CD14-positive monocyte (primary cell): ENCODE measurements at regions not wholly inside any gene's neighbourhood (a gene's known extent, or its start where the extent isn't known, plus 50 kb on each side); places are given as distances from the start of the nearest gene placed in this dataset.

ENCODE experiments used
- DNase-seq, 3 donors: peaks; one replicate each; pipeline ENCODE4 v3.0.0-alpha.2; 2011 to 2022
- H2AFZ ChIP-seq: 2 replicates; pipeline ENCODE4 v1.6.0; 2012; ENCODE audit warnings: mild to moderate bottlenecking, low read depth, low read length, inconsistent platforms; ENCODE audit not compliant: insufficient read depth, poor library complexity, severe bottlenecking
- H3K27ac ChIP-seq, 2 donors: 1 replicate in 1 of 2; 2 replicates in 1 of 2; pipeline ENCODE4 v1.5.1; 2012 to 2013; ENCODE audit warnings: low read length in 2 of 2, control low read depth in 1 of 2, inconsistent platforms in 1 of 2, low read depth in 1 of 2, mild to moderate bottlenecking in 1 of 2
- H3K27me3 ChIP-seq, 2 donors: one replicate each; pipeline versions ENCODE4 v1.6.0 to v1.6.1; 2011 to 2013; ENCODE audit warnings: low read length in 2 of 2; ENCODE audit not compliant: control insufficient read depth in 2 of 2, insufficient read depth in 2 of 2
- H3K36me3 ChIP-seq, 2 donors: replicated peaks in 1 of 2; 1 replicate in 1 of 2; 2 replicates in 1 of 2; pipeline versions ENCODE4 v1.5.1 to v1.6.1; 2012 to 2013; ENCODE audit warnings: low read length in 2 of 2, control low read depth in 1 of 2, inconsistent platforms in 1 of 2, mild to moderate bottlenecking in 1 of 2; ENCODE audit not compliant: insufficient read depth in 2 of 2, control insufficient read depth in 1 of 2
- H3K4me1 ChIP-seq, 2 donors: 1 replicate in 1 of 2; 2 replicates in 1 of 2; pipeline versions ENCODE4 v1.5.1 to v1.6.1; 2012 to 2013; ENCODE audit warnings: low read length in 2 of 2, control low read depth in 1 of 2, inconsistent platforms in 1 of 2, mild to moderate bottlenecking in 1 of 2, moderate library complexity in 1 of 2; ENCODE audit not compliant: insufficient read depth in 2 of 2, control insufficient read depth in 1 of 2
- H3K4me2 ChIP-seq: replicated peaks from 2 replicates; pipeline ENCODE3; 2012; ENCODE audit warnings: low read length, moderate library complexity, mild to moderate bottlenecking; ENCODE audit not compliant: poor library complexity, severe bottlenecking; ENCODE audit errors: extremely low read depth
- H3K4me3 ChIP-seq, 3 experiments: fragments of 200-600 bp in 1 of 3; sonication (generic) in 1 of 3; replicated peaks in 1 of 3; 1 replicate in 2 of 3; 2 replicates in 1 of 3; pipeline ENCODE4 v1.5.1; 2011 to 2013; ENCODE audit warnings: low read length in 3 of 3, mild to moderate bottlenecking in 3 of 3, control low read depth in 2 of 3, low read depth in 2 of 3, inconsistent platforms in 1 of 3, moderate library complexity in 1 of 3
- H3K79me2 ChIP-seq: 2 replicates; pipeline ENCODE4 v1.6.0; 2012; ENCODE audit warnings: mild to moderate bottlenecking, control low read depth, inconsistent platforms, low read length, moderate library complexity; ENCODE audit not compliant: insufficient read depth
- H3K9ac ChIP-seq: 2 replicates; pipeline ENCODE4 v1.6.0; 2017; ENCODE audit warnings: low read length, mild to moderate bottlenecking; ENCODE audit not compliant: insufficient read depth, poor library complexity, severe bottlenecking
- H3K9me3 ChIP-seq, 2 donors: replicated peaks in 1 of 2; 1 replicate in 1 of 2; 2 replicates in 1 of 2; pipeline versions ENCODE4 v1.5.1 to v1.6.1; 2012 to 2013; ENCODE audit warnings: low read length in 2 of 2, control low read depth in 1 of 2; ENCODE audit not compliant: control insufficient read depth in 1 of 2, insufficient read depth in 1 of 2
- H4K20me1 ChIP-seq: 2 replicates; pipeline ENCODE4 v1.6.0; 2012; ENCODE audit warnings: mild to moderate bottlenecking, low read length, control low read depth, moderate library complexity; ENCODE audit not compliant: insufficient read depth
- H3K27ac Mint-ChIP-seq, 7 donors: one replicate each; pipeline ENCODE4 v1.8.0; 2020; ENCODE audit warnings: mild to moderate bottlenecking in 7 of 7, mixed read lengths in 7 of 7, moderate library complexity in 6 of 7, inconsistent platforms in 2 of 7
- H3K27me3 Mint-ChIP-seq, 3 donors: one replicate each; pipeline ENCODE4 v1.8.0; 2021 to 2022; ENCODE audit warnings: low read depth in 3 of 3, mild to moderate bottlenecking in 3 of 3, mixed read lengths in 3 of 3, moderate library complexity in 3 of 3, inconsistent platforms in 1 of 3
- H3K36me3 Mint-ChIP-seq, 2 donors: one replicate each; pipeline ENCODE4 v1.8.0; 2020; ENCODE audit warnings: mixed read lengths in 2 of 2, inconsistent platforms in 1 of 2, mild to moderate bottlenecking in 1 of 2
- H3K4me1 Mint-ChIP-seq: one replicate; pipeline ENCODE4 v1.8.0; 2020; ENCODE audit warnings: mild to moderate bottlenecking, mixed read lengths
- H3K4me3 Mint-ChIP-seq, 2 donors: one replicate each; pipeline ENCODE4 v1.8.0; 2020; ENCODE audit warnings: mild to moderate bottlenecking in 2 of 2, mixed read lengths in 2 of 2, moderate library complexity in 1 of 2
- H3K9me3 Mint-ChIP-seq, 7 donors: one replicate each; pipeline ENCODE4 v1.8.0; 2020 to 2022; ENCODE audit warnings: mixed read lengths in 7 of 7, mild to moderate bottlenecking in 6 of 7, moderate library complexity in 6 of 7, inconsistent platforms in 2 of 7
- WGBS: methylation state at CpG from one replicate; pipeline ENCODE4 v1.1.5; 2013; ENCODE audit warnings: missing lambda C conversion rate; ENCODE audit not compliant: insufficient coverage; 5-methylcytosine and 5-hydroxymethylcytosine counted together
- intact Hi-C, 2 donors: fragments of 100-400 bp; cut with micrococcal nuclease; formaldehyde crosslinking; loops; one replicate each; pipeline versions ENCODE4 v1.15.0 to v1.15.1; 2023
- TF ChIP-seq, protein P1 (sequence below): fragments of 200-600 bp; IDR thresholded peaks from one replicate; pipeline ENCODE4 v1.8.0; 2022; ENCODE audit warnings: antibody characterized with exemption, mild to moderate bottlenecking

DNA sequence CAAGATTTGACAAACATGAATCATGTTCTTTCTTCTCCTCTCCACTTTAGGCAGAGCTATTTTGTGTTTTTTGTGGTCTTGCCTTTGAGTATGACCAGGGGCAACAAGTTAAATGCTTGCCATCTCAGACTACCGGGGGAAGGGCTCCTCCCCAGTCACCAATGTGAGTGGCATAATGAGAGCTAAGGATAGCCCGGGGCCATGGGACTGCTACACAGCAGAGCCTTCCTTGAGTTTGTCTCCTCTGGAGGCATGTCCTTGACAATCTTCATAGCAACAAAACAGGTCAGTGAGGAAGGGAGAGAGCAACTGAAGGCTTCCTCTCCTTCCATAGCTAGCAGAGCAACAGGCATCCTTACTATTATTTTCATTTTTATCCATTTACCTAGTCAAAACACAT is 299.3 kb downstream of the ENC1 start:
- no peak for DNase-seq
- Histone ChIP-seq H2AFZ (no peak overlapping the region), H3K4me3 (no peak overlapping the region), H3K36me3 (no peaks in the 10 kb centered on the region), H4K20me1 (no peaks in the 10 kb centered on the region), H3K27me3 (peaks cover 2 to 3% of the 10 kb centered on the region in 2 donors), H3K79me2 (no peaks in the 10 kb centered on the region), H3K9ac (no peak overlapping the region), H3K27ac (no peak overlapping the region), H3K9me3 (no peaks in the 10 kb centered on the region), H3K4me1 (no peaks in the 10 kb centered on the region), H3K4me2 (no peak overlapping the region)
- no peak overlapping the region for H3K4me3 Mint-ChIP-seq
- peak overlapping the region in 1 of 7 donors; percentile 74 for H3K27ac Mint-ChIP-seq
- H3K9me3 Mint-ChIP-seq = peaks cover 0 to 4% (median 3%) of the 10 kb centered on the region in 7 donors
- TF ChIP-seq, protein P1, sequence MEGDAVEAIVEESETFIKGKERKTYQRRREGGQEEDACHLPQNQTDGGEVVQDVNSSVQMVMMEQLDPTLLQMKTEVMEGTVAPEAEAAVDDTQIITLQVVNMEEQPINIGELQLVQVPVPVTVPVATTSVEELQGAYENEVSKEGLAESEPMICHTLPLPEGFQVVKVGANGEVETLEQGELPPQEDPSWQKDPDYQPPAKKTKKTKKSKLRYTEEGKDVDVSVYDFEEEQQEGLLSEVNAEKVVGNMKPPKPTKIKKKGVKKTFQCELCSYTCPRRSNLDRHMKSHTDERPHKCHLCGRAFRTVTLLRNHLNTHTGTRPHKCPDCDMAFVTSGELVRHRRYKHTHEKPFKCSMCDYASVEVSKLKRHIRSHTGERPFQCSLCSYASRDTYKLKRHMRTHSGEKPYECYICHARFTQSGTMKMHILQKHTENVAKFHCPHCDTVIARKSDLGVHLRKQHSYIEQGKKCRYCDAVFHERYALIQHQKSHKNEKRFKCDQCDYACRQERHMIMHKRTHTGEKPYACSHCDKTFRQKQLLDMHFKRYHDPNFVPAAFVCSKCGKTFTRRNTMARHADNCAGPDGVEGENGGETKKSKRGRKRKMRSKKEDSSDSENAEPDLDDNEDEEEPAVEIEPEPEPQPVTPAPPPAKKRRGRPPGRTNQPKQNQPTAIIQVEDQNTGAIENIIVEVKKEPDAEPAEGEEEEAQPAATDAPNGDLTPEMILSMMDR = no peak
- peaks cover 8% of the 10 kb centered on the region for H3K4me1 Mint-ChIP-seq
- whole genome bisulfite sequencing = no CpG with 5 or more reads among the region's 2 CpGs
- H3K36me3 Mint-ChIP-seq = no peaks in the 10 kb centered on the region
- peaks cover 4 to 28% (median 16%) of the 10 kb centered on the region in 3 donors for H3K27me3 Mint-ChIP-seq
- intact Hi-C loops = no loop called here

DNA sequence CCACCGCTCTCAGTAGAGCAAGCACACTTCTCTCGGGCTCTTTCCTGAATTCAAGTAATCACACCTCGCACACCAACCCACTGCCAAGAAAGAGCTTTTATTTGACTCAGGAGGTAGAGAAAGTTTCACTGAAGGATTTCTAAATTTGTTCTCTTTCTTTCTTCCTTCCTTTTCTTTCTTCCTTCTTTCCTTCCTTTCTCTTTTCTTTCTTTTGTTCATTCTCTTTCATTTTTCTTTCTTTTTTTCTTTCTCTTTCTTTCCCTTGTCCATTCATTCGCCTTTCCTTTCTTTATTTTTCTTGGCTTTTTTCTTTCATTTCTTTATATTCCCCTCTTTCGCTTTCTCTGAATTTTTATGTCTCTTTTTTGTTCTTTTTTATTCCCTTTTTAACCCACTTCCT is 300.1 kb downstream of the ENC1 start:
- H3K9me3 Mint-ChIP-seq = peaks cover 0 to 2% (median 0%) of the 10 kb centered on the region in 7 donors
- H3K36me3 Mint-ChIP-seq = no peaks in the 10 kb centered on the region
- H3K79me2 ChIP-seq = no peaks in the 10 kb centered on the region
- no peaks in the 10 kb centered on the region for H3K36me3 ChIP-seq
- H3K27ac Mint-ChIP-seq = no peak overlapping the region
- peaks cover 2 to 3% of the 10 kb centered on the region in 2 donors for H3K27me3 ChIP-seq
- H3K9ac ChIP-seq = no peak overlapping the region
- H3K4me1 Mint-ChIP-seq = peaks cover 8% of the 10 kb centered on the region
- H2AFZ ChIP-seq = no peak overlapping the region
- no peaks in the 10 kb centered on the region for H4K20me1 ChIP-seq
- peak overlapping the region in 1 of 2 donors; percentile 31 for H3K4me3 Mint-ChIP-seq
- WGBS = no CpG with 5 or more reads among the region's 5 CpGs
- no peak overlapping the region for H3K4me3 ChIP-seq
- H3K27me3 Mint-ChIP-seq = peaks cover 4 to 28% (median 16%) of the 10 kb centered on the region in 3 donors
- no peaks in the 10 kb centered on the region for H3K4me1 ChIP-seq
- no peak for DNase-seq
- intact Hi-C loops = no loop called here
- no peak overlapping the region for H3K27ac ChIP-seq
- TF ChIP-seq, protein P1 = no peak
- H3K9me3 ChIP-seq = no peaks in the 10 kb centered on the region
- no peak overlapping the region for H3K4me2 ChIP-seq
